IMR-90 (cell line): ENCODE measurements at regions not wholly inside any gene's neighbourhood (a gene's known extent, or its start where the extent isn't known, plus 50 kb on each side); places are given as distances from the start of the nearest gene placed in this dataset.

Source experiments
- ATAC-seq: fragments of 200-7000 bp; cut with Tn5 transposase; 2 replicates; pipeline ENCODE4 v1.9.1; 2020; ENCODE audit warnings: low read depth, mild to moderate bottlenecking, moderate library complexity
- BruUV-seq: library from RNA; stranded (reverse); fragments of 400-500 nt; replicated peaks from 2 replicates; lab custom pipeline; 2021; lab: Mats Ljungman, UMichigan
- CTCF ChIA-PET: fragments of 300-600 bp; formaldehyde crosslinking; extraction: SDS; loops from one replicate; lab custom pipeline; 2021; ENCODE audit warnings: antibody characterized with exemption; lab: Yijun Ruan, JAX
- POLR2A ChIA-PET: fragments of 300-600 bp; sonication (Branson Sonifier 250); formaldehyde crosslinking; loops from one replicate; lab custom pipeline; 2022; ENCODE audit warnings: antibody characterized with exemption; ENCODE audit not compliant: unreplicated experiment; lab: Charles Lee
- DNase-seq: peaks from one replicate; pipeline ENCODE4 v3.0.0; 2013
- H2AFZ ChIP-seq: replicated peaks from 2 replicates; pipeline ENCODE3; 2013; ENCODE audit warnings: low read length, mild to moderate bottlenecking; ENCODE audit not compliant: poor library complexity
- H2AK5ac ChIP-seq: 2 replicates; pipeline ENCODE4 v1.6.1; 2013; ENCODE audit warnings: low read depth, low read length, inconsistent platforms
- H2AK9ac ChIP-seq: replicated peaks from 2 replicates; pipeline ENCODE3; 2013; ENCODE audit warnings: mild to moderate bottlenecking, low read depth, low read length, moderate library complexity; ENCODE audit not compliant: poor library complexity
- H2BK120ac ChIP-seq: 2 replicates; pipeline ENCODE4 v1.6.1; 2013; ENCODE audit warnings: low read depth, low read length, inconsistent platforms
- H2BK15ac ChIP-seq: 3 replicates; pipeline ENCODE4 v1.6.1; 2013; ENCODE audit warnings: low read depth, low read length, inconsistent platforms
- H2BK20ac ChIP-seq: 2 replicates; pipeline ENCODE4 v1.6.1; 2013; ENCODE audit warnings: low read depth, mild to moderate bottlenecking, inconsistent platforms, low read length, moderate library complexity
- H2BK5ac ChIP-seq: 2 replicates; pipeline ENCODE4 v1.6.1; 2013; ENCODE audit warnings: mild to moderate bottlenecking, low read depth, low read length, inconsistent platforms; ENCODE audit not compliant: poor library complexity, severe bottlenecking
- H3K14ac ChIP-seq: replicated peaks from 2 replicates; pipeline ENCODE4 v1.6.1; 2013; ENCODE audit warnings: low read depth, low read length, inconsistent platforms
- H3K18ac ChIP-seq: 2 replicates; pipeline ENCODE4 v1.6.1; 2013; ENCODE audit warnings: low read depth, low read length, control low read depth
- H3K23ac ChIP-seq: 2 replicates; pipeline ENCODE4 v1.6.1; 2013; ENCODE audit warnings: low read depth, low read length, inconsistent platforms
- H3K27ac ChIP-seq: 2 replicates; pipeline ENCODE4 v1.5.1; 2013; ENCODE audit warnings: mild to moderate bottlenecking, control low read depth, low read length; ENCODE audit not compliant: insufficient read depth
- H3K27me3 ChIP-seq: 2 replicates; pipeline ENCODE4 v1.6.1; 2013; ENCODE audit warnings: low read length; ENCODE audit not compliant: control insufficient read depth, insufficient read depth
- H3K36me3 ChIP-seq: 2 replicates; pipeline ENCODE4 v1.6.1; 2013; ENCODE audit warnings: low read length, mixed read lengths; ENCODE audit not compliant: control insufficient read depth, insufficient read depth
- H3K4ac ChIP-seq: 2 replicates; pipeline ENCODE4 v1.6.1; 2013; ENCODE audit warnings: low read depth, low read length, inconsistent platforms
- H3K4me1 ChIP-seq: 2 replicates; pipeline ENCODE4 v1.6.1; 2013; ENCODE audit warnings: low read length, mixed read lengths; ENCODE audit not compliant: control insufficient read depth, insufficient read depth
- H3K4me2 ChIP-seq: 2 replicates; pipeline ENCODE4 v1.6.1; 2013; ENCODE audit warnings: low read depth, mild to moderate bottlenecking, control low read depth, low read length, moderate library complexity
- H3K4me3 ChIP-seq: 2 replicates; pipeline ENCODE4 v1.5.1; 2013; ENCODE audit warnings: low read depth, mild to moderate bottlenecking, control low read depth, low read length, moderate library complexity; ENCODE audit not compliant: insufficient read depth
- H3K56ac ChIP-seq: 2 replicates; pipeline ENCODE4 v1.6.1; 2013; ENCODE audit warnings: low read length, inconsistent platforms; ENCODE audit not compliant: insufficient read depth; ENCODE audit errors: extremely low read depth
- H3K79me1 ChIP-seq, 2 experiments: 2 replicates each; pipeline ENCODE4 v1.6.1; 2013; ENCODE audit warnings: low read length in 2 of 2, inconsistent platforms in 1 of 2, low read depth in 1 of 2
- H3K9ac ChIP-seq: 2 replicates; pipeline ENCODE4 v1.6.1; 2013; ENCODE audit warnings: low read depth, low read length, control low read depth
- H3K9me1 ChIP-seq: 2 replicates; pipeline ENCODE4 v1.6.1; 2013; ENCODE audit warnings: low read length, inconsistent platforms; ENCODE audit not compliant: insufficient read depth
- H3K9me3 ChIP-seq: 2 replicates; pipeline ENCODE4 v1.6.1; 2013; ENCODE audit warnings: low read length; ENCODE audit not compliant: control insufficient read depth, insufficient read depth
- H4K20me1 ChIP-seq: 2 replicates; pipeline ENCODE4 v1.6.1; 2013; ENCODE audit warnings: low read length, inconsistent platforms; ENCODE audit not compliant: insufficient read depth
- H4K5ac ChIP-seq: 2 replicates; pipeline ENCODE4 v1.6.1; 2013; ENCODE audit warnings: mild to moderate bottlenecking, low read depth, low read length, control low read depth
- H4K8ac ChIP-seq, 2 experiments: 2 replicates each; pipeline ENCODE4 v1.6.1; 2013; ENCODE audit warnings: low read depth in 2 of 2, low read length in 2 of 2, control low read depth in 1 of 2, inconsistent platforms in 1 of 2
- H4K91ac ChIP-seq: 2 replicates; pipeline ENCODE4 v1.6.1; 2013; ENCODE audit warnings: low read depth, low read length, inconsistent platforms; ENCODE audit not compliant: insufficient read depth
- ELK1 ChIP-seq: fragments of 150-350 bp; IDR thresholded peaks from 2 replicates; pipeline ENCODE4 v1.6.1; 2016; ENCODE audit warnings: low read depth, mild to moderate bottlenecking, low read length, moderate library complexity, borderline replicate concordance
- RCOR1 ChIP-seq: IDR thresholded peaks from 2 replicates; pipeline ENCODE4 v1.6.1; 2012; ENCODE audit warnings: mild to moderate bottlenecking, low read length, improper control_type of control experiment; ENCODE audit not compliant: insufficient replicate concordance
- RFX5 ChIP-seq: IDR thresholded peaks from 2 replicates; pipeline ENCODE4 v1.8.0; 2012; ENCODE audit warnings: low read depth, mild to moderate bottlenecking, low read length, moderate library complexity
- WGBS, 2 experiments: methylation state at CpG; one replicate each; pipeline versions ENCODE4 v1.1.5 to v1.1.7; 2013; ENCODE audit warnings: missing lambda C conversion rate in 2 of 2; ENCODE audit not compliant: insufficient read length in 1 of 2; ENCODE audit errors: extremely low coverage in 2 of 2; 5-methylcytosine and 5-hydroxymethylcytosine counted together
- dilution Hi-C: fragments of 300-500 bp; cut with HindIII; formaldehyde crosslinking; loops from one replicate; pipeline ENCODE4 v1.14.3; 2018; ENCODE audit warnings: low sequenced_read_pairs; ENCODE audit not compliant: unreplicated experiment
- in situ Hi-C: fragments of 300-500 bp; cut with MboI; formaldehyde crosslinking; loops from 3 replicates; pipeline ENCODE4 v1.14.3; 2019; ENCODE audit warnings: low sequenced_read_pairs, inconsistent platforms, mixed read lengths
- intact Hi-C: fragments of 100-400 bp; cut with micrococcal nuclease; formaldehyde crosslinking; loops from 2 replicates; pipeline ENCODE4 v1.10.0; 2022

- Histone ChIP-seq H3K79me1 (no peaks in the 10 kb centered on the region), H2BK20ac (no peak overlapping the region), H2BK120ac (no peak overlapping the region), H2BK15ac (no peak overlapping the region), H3K4me1 (no peaks in the 10 kb centered on the region), H3K36me3 (no peaks in the 10 kb centered on the region), H2AK9ac (no peak overlapping the region), H3K18ac (no peak overlapping the region), H3K27me3 (peaks cover 19% of the 10 kb centered on the region), H3K9me3 (no peaks in the 10 kb centered on the region), H4K91ac (no peak overlapping the region), H2AK5ac (no peak overlapping the region), H3K14ac (no peak overlapping the region), H3K9me1 (no peaks in the 10 kb centered on the region), H4K20me1 (no peaks in the 10 kb centered on the region), H2AFZ (no peak overlapping the region), H3K4ac (no peak overlapping the region), H3K56ac (no peak overlapping the region), H3K9ac (no peak overlapping the region), H4K8ac (no peak overlapping the region), H3K4me2 (no peak overlapping the region), H4K5ac (no peak overlapping the region), H2BK5ac (no peak overlapping the region), H3K4me3 (no peak overlapping the region), H3K23ac (no peak overlapping the region), H3K27ac (no peak overlapping the region)
- CTCF ChIA-PET = no interaction called here
- no peak for ATAC-seq
- DNase-seq = no peak
- no CpG with 5 or more reads among the region's 4 CpGs for WGBS, 2 experiments
- no TSS peak for BruUV-seq
- POLR2A ChIA-PET = no interaction called here
- intact Hi-C loops = no loop called here
- in situ Hi-C loops = no loop called here
- TF ChIP-seq RFX5 (no peak), RCOR1 (no peak), ELK1 (no peak)
- dilution Hi-C loops = no loop called here
Measured at GRCh38 chr2:234172532-234172931, 122.0 kb downstream of the SPP2 start.
